CD4-positive, alpha-beta T cell treated with Interleukin-1 beta for 1 hour (primary cell): ENCODE measurements at regions not wholly inside any gene's neighbourhood (a gene's known extent, or its start where the extent isn't known, plus 50 kb on each side); places are given as distances from the start of the nearest gene placed in this dataset.

Experiments
- DNase-seq, 2 donors: peaks; one replicate each; pipeline ENCODE4 v3.0.0-alpha.2; 2020 to 2022

DNA sequence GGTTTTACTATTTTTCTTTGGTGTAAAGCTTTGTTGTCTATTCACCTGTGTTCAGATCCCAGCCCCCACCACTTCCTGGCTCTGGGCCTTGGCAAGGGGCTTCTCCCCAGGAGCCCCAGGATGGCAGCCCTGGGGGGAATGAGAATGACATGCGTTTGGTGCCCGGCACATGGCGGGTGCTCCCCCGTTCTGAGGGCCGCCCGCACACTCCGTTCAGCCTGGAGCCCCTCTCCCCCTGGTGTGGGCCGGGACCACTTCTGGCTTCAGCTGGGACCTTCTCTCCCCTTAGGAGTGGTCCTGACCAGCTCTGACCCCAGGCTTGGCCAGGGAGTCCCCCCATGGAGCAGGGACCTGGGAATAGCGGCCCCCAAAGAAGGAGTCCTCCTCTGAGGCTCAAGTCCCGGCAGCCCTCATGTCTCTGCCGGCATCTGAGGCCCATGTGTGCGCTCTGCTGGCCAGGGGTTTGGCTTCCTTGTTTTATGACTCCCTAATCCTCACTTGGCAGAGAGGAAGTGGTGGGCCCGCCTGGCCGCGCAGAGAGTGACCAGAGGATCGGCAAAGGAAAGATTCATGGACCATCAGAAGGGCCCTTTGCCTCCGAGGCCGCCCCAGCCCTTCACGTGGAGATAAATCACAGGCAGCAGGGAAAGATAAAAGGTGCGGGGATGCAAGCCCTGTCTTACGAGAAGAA lies 57.0 kb upstream of the LMX1B start:
- no peak for DNase-seq

- DNase-seq: peak; percentile 62 to 74
Observed at GRCh38 chr9:126558051-126558665, 55.6 kb upstream of the LMX1B start.

DNA sequence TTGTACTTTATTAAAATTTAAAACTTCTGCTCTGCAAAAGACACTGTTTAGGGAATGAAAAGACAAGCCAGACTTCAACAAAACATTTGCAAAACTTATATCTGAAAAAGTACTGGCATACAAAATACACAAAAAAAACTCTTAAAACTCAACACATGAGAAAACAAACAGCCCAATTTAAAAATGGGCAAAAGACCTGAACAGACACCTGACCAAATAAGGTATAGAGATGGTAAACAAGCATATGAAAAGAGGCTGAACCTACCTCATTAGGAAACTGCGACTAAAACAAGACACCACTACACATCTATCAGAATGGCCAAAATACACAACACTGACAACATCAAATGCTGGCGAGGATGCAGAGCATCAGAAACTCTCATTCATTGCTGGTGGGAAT lies 54.4 kb upstream of the LMX1B start:
- DNase-seq: no peak

GRCh38 chr9:126561582-126561981 lies 52.1 kb upstream of the LMX1B start:
- DNase-seq: no peak

GRCh38 chr9:126563556-126563955 lies 50.2 kb upstream of the LMX1B start:
- DNase-seq: no peak
